GM19397 (cell line): ENCODE measurements at regions not wholly inside any gene's neighbourhood (a gene's known extent, or its start where the extent isn't known, plus 50 kb on each side); places are given as distances from the start of the nearest gene placed in this dataset.

Experiments
- ATAC-seq: cut with Tn5 transposase; IDR thresholded peaks from one replicate; pipeline ENCODE4 v1.9.1; 2021; ENCODE audit warnings: mild to moderate bottlenecking, moderate library complexity; ENCODE audit not compliant: unreplicated experiment

DNA sequence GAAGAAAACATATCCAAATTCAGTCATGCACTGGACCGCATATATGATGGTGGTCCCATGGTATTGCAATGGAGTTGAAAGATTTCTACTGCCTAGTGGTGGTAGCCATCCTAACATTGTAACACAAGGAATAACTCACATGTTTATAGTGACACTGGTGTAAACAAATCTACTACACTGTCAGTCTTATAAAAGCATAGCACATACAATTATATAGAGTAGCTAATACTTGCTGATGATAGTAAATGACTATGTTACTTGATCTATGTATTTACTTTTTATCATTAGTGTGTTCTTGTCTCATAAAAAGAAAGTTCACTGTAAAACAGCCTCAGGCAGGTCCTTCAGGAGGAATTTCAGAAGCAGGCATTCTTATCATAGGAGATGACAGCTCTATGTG is 96.0 kb upstream of the CDIN1 start:
- no peak for ATAC-seq

DNA sequence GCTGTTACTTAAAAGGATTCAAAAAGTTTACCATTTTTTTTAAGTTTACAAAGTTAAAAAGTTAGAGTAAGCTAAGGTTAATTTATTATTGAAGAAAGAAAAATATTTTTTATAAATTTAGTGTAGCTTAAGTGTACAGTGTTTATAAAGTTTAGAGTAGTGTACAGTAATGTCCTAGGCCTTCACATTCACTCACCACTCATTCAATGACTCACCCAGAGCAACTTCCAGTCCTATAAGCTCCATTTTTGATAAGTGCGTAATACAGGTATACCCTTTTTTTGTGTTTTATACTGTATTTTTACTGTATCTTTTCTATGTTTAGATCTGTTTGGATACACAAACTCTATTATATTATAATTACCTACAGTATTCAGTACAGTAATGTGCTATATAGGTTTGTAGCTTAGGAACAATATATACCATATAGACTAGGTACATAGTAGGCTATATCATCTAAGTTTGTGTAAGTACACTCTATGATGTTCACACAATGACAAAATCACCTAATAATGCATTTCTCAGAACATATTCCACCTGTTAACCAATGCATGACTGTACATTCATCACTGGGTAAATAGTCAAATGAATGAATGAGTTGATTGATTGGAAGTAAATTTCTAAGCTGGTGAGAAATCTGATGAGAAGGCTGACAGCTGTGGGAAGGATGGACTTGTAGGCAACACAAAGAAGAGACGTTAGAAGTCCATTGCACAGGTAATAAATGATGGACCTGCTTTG is 95.2 kb upstream of the CDIN1 start:
- ATAC-seq, result no peak

DNA sequence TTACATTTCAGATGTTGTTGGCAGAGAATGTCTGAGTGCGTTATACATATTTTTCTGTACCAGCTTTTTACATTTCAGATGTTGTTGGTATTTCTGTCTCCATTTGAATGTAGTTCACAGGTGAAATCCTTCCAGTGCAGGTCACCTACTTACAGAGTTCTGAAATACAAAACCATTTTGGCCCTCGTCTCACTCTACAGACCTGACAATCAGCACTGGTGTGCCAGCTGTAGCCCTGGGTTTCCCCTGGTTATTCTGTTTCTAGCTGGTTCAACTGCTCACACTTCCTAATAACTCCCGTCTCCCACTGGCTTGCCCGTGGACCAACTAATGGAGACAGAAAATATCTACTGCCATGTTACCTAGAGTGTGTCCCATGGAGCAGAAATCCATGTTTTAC is 87.5 kb upstream of the CDIN1 start:
- ATAC-seq, result no peak

DNA sequence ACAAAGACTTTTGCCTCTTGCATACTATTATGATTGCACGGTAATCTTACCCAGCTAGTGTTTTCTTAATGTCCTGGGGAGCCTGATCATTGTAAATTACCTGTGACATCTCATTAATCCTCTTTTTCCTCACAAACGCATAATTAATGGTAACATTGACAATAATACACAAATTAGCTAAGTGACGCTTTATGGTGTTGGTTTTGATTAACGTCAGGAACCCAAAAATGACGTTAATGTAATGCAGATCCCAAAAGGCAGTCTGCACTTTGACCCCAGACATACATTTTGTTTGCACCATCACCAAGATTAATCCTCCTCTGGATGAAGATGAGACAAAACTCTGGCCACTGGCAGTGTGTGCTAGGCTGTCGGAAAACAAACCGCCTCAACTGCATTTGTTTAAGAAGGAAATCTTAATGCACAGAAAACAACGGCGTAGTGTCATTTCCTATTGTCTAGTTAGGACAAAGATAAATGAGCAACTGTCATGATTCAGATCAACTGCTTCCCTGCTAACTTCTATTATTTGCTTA is 83.9 kb upstream of the CDIN1 start:
- no peak for ATAC-seq

DNA sequence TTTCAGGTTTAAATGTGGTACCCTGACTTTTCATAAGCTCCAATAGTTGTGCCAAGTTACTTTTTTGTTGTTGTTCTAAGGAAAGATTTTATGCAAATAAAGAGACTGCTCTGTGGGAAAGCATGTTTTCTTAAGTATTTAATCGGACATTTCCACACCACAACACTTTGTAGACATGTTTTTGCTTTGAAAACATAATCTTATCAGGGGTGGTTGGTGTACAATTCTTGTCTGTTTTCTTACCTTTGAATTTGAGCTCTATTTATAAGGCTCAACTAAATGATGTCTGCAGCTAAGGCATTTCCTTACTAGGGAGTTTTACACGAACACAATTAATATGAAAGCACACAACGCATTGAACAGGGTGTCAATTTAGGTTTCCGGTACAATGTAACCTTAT is 81.5 kb upstream of the CDIN1 start:
- no peak for ATAC-seq

DNA sequence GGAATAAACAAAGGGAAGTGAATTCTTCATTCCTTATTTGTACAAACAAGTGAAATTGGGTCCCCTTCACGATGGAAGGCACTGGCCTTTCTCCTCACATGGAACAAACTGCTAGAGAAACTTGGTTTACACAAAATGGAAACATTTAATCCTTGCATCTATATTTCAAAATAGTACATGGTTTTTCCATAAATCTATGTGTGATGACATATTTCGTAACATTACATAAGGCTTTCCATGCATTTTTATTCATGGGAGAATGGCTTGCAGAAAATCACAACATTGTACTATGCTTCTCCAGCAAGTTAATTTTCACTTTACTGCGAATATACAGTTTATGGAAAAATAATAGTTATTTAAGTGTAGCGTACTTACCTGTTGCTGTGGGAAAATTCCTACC is 81.0 kb upstream of the CDIN1 start:
- ATAC-seq, result no peak

DNA sequence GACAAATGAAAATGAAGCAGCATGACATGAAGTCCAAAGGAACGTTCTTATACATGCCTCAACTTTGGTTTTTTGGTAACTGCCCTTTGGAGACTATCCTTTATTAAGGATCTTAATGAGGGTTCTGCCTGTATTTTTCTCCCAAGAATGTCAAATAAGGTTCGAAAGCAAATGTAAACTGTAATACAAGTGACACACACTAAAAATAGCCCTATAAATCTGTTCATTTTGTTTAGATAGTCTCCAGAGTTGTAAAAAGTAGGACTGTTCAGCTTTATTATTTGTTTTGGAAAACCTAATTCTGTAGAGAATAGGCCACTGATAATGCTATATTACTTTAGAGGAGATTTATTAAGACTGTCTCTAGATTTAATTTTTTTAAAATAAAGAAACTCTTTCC is 80.5 kb upstream of the CDIN1 start:
- no peak for ATAC-seq

DNA sequence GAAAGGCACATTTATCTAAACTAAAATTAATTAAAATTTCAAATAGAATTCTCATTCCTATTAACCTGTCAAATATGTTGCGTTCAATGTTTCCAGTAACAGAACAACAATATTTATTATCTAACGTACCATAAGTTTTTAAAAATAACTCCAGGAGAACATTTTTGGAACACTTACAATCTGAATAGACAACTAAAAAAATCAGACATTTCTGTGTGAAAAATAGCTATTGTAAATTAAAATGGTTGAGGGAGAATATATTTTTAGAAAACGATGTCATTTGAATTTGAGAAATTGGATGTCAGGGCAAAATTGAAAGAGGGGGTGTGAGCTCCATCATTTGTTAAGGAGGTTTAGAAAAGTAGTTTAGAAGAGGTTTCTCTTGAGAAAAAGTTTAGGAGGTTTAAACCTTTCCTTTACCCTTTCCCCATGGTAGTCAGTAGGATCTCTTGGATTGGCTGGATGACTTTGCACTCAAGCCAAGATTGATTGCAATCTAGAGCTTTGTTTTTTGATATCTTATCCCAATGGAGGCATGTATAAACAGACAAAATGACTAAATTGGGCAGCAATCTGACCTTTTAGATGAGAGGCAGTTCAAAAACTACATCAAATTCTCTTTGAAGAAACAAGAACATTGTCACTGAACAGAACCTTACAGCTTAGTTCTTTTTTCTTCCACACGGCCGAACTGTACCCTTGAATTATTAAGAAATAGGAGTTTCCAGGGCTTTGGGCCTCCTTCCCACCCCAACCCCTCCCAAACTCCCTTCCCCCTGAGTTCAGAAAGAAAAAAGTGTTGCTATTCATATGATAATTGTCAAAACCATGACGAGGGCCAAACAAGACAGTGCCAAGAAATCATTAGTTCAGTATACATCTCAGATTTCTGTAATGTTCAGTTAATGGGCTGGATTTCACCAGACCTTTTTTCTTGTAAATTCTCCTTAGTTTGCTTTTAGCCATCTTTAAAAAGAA is 79.7 kb upstream of the CDIN1 start:
- no peak for ATAC-seq

DNA sequence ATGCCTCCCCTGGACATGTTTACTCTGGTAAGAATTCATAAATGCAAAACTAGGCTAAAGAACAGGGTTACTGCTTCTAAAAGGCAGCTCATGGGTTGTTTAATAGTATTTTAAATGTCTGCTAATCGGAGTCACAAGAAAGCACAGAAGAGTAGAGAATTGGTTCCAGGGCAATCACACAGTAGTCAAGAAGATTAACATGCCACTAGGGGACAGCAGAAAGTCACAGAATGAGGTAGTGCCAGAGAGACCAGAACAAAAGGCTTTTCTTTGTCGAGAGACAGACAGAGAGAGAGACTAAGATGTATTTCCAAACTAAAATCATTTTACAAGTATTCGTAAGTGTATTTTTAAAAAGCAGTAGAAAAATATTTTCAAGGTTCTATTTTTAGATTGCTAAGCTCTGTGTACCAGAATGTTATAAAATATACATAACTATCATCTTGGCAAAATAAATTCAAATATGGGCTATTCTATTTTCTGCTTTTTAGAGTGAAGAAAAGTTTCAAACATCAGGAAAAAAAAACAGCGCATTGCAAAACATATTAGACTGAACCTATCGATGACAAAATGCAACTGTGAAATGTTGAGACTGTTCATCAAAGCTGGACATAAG is 78.3 kb upstream of the CDIN1 start:
- peak; percentile 89 for ATAC-seq

DNA sequence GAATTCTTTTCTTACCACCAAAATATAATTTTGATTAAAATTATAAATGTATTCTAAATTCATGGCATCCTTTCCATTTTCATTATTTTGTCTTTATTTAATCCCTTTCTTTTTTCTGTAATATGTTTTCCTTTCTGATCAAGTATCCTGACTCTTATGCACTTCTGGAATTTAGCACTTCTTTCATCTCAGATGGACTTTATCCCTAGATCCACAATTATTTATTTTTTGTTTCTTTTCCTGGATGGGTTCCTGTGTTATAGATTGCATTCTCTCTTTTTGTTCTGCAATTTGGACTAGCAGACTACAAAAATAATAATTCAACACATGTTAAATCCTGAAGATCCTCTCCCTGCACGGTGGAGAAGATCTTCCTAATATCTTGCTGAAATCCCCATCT is 76.9 kb upstream of the CDIN1 start:
- ATAC-seq, result no peak

DNA sequence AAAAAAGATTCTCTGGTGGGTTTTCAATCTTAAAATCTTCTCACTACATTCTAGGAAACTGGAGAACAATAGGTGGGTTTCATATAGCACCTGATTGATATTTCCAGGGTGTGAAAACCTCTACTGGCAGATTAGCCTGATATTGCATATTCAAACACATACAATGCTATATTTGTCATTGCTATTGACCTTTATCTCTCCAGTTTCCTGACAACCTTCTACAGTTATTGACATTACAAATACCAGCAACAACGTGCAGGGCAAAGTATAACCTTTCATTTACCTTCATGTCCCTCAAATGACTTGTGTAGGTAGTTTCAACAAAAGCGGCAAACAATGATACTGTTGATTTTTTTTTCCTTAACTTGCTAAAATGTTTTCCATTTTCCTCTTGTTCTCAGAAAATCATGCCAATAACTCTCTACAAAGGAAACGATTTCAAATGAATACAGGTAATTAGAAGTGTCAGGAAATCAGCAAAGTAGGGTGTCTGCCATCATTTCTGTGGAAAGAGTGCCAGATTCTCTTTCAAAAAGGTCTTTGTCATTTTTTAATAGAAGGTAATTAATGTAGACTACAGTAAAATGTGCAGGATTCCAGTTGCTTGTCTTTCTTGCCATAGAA is 72.6 kb upstream of the CDIN1 start:
- no peak for ATAC-seq

DNA sequence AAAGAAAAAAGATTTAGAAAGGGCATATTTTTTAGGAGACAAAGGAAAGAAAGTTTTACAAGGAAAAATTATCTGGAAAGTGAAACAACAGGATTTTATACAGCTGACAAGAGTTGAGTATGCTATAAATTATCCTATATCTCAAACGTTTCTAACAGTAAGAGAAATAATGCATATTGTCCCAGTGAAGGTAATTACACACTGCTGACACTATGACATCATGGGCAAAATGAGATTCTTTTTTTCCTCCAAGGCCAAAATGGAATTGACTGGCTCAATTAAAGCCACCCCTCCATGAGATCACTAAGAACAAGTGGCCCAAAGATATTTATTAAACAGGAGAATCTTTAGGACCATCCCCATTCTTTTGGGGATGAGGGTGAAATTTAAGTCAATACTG is 72.0 kb upstream of the CDIN1 start:
- ATAC-seq, result no peak

DNA sequence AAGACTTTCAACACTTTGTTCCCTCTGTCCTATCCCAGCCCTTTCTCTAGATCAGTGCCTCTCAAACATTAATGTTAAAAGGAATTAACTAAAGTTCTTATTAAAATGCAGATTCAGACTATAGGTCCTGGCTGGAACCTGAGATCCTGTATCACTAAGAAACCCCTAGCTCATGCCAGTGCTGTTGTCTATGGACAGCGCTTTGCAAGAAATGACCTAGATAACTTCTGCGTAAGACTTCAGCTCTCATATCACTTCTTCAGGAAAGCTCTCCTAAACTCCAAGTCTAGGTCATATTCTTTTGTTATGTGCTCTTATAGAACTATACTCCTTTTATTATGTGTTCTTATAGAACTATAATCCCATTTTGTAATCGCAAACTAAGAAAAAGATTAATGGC is 67.8 kb upstream of the CDIN1 start:
- no peak for ATAC-seq

DNA sequence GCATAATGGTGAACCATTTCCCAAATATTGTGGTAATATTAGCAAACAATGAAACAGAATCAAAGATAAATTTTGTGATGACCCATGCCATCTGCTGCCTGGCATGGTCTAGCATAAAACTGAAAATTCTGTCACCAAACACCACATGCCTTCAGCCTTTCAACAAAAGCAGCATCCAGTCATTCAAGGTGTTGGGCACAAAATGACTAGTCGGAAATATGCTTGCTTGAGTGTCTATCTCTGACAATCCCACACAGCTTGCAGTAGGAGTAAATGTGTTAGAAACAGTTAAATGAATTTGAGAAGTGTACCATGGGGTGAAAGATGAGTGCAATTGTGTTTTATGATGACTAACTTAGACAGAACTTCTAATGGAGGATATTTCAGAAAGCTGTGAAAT is 61.7 kb upstream of the CDIN1 start:
- ATAC-seq, result no peak

DNA sequence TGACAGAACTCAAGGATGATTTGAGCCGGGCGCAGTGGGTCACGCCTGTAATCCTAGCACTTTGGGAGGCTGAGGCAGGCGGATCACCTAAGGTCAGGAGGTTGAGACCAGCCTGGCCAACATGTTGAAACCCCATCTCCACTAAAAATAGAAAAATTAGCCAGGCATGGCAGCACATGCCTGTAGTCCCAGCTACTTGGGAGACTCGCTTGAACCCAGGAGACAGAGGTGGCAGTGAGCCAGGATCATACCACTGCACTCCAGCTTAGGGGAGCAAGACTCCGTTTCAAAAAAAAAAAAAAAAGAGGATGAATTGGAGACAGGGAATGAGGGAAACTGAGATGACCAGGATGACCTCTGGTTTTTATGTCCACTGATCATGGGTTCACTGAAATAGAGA is 60.4 kb upstream of the CDIN1 start:
- ATAC-seq, result no peak

DNA sequence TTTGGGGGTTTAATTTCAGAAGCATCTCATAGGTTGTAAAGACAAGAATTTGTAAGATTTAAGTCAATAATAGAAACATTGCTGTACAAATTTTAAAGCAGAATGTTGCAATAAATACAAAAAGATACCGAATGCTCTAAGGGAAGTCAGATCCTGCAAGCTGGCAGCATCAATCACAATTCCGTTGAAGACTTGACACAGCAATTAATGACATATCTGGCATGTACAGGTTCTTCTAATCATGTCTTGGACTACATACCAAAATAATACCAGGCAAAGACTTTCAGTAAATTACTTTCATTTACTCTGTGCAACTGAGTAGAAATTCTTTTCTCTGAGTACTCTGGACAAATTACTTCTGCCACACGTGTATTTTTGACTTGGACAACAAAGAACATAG is 54.0 kb upstream of the CDIN1 start:
- ATAC-seq, result no peak

DNA sequence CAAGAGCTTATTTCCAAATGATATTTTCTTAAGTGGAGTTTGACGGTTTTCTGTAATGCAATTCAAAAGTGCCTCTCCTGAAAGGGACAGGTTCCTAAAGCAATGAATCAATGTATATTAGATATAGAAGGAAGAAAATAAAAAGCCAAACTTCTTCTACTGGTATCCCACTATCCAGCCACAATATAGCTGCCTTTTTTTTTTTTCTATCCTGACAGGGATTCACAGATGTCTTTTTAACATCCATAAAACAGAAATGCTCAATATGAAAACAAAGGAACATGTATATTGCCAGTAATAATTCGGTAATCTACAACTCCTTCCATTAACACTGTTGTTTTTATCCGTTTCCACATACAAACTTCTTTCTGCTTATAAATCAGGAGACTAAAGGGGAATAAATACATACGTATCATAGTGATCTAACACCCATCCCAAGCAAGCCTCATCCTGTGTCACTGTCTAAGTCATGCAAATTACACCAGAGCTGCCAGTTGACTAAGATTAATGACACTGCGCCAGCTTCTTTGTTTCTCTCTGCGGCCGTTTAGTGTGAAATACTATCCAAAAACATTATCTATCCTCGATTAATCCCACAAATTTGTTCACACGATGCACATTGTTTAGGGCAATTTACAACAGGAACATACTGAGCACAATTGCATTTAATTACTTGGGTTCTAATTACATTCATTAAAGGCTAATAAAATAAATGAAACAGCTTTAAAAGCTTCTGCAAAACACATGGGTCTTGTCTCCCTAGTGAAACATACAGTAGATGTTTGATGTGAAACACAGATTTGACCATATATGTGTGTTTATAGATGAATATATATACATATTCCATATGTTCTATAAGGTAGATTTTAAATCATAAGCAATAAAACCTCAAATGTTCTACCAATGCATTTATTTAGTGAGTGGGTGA is 51.9 kb upstream of the CDIN1 start:
- ATAC-seq, result no peak

DNA sequence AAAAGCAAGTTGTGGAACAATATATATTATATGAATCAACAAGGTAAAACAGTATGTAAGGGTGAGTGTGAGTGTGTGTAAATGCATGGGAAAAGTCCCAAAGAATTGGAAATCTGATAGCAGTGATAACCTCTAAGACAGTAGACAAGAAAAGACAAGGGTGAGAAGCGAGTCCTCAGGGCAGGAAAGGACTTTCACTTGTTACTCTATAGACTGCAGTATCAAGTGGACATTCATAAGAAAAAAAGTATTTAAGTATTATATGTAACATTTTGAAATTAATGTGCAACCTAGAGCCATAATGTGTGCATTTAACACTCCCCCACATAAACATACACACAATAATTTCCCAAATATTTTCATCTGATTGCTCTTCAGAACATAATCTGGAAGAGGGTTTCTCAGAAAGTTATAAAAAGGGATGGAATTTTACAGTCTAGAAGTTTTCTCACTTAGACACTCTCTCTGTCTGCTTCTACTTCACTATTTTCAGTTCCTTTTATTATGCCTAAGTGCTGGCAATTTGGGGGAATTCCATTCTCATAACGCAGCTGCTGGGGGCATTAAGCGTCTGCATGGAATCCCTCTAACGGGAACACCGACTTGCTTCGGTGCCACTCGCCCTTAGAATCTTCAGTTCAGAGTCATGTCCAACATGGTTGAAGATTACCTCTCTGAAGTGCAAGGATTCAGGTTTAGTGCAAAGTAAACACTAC is 50.0 kb upstream of the CDIN1 start:
- no peak for ATAC-seq
